Activated naive CD4-positive, alpha-beta T cell treated with anti-CD3 and anti-CD28 coated beads, Interleukin-2, amount 50 U/mL, for 24 hours (primary cell): ENCODE measurements at regions not wholly inside any gene's neighbourhood (a gene's known extent, or its start where the extent isn't known, plus 50 kb on each side); places are given as distances from the start of the nearest gene placed in this dataset.
A peak's percentile ranks its signal among the peaks of the same experiment; 100 is the strongest.
"Not testable (repeated sequence)": the region's sequence is repeated elsewhere in the genome, so short reads cannot be mapped to it uniquely, and the experiment has no call there.

Experiments
- H3K27ac Mint-ChIP-seq: one replicate; pipeline ENCODE4 v1.8.0; 2021; ENCODE audit warnings: mild to moderate bottlenecking, mixed read lengths
- H3K27me3 Mint-ChIP-seq: one replicate; pipeline ENCODE4 v1.8.0; 2021; ENCODE audit warnings: mixed read lengths
- H3K36me3 Mint-ChIP-seq: one replicate; pipeline ENCODE4 v1.8.0; 2021; ENCODE audit warnings: mixed read lengths
- H3K4me1 Mint-ChIP-seq: one replicate; pipeline ENCODE4 v1.8.0; 2021; ENCODE audit warnings: mixed read lengths
- H3K4me3 Mint-ChIP-seq: one replicate; pipeline ENCODE4 v1.8.0; 2021; ENCODE audit warnings: mild to moderate bottlenecking, mixed read lengths
- H3K9me3 Mint-ChIP-seq: one replicate; pipeline ENCODE4 v1.8.0; 2021; ENCODE audit warnings: mixed read lengths

GRCh38 chr3:66552846-66553245 lies 52.0 kb upstream of the LRIG1 start:
- Mint-ChIP-seq H3K36me3 (no peaks in the 10 kb centered on the region), H3K27me3 (no peaks in the 10 kb centered on the region), H3K27ac (no peak overlapping the region), H3K4me3 (no peak overlapping the region), H3K4me1 (no peaks in the 10 kb centered on the region), H3K9me3 (no peaks in the 10 kb centered on the region)

- Mint-ChIP-seq H3K36me3 (no peaks in the 10 kb centered on the region), H3K9me3 (no peaks in the 10 kb centered on the region), H3K4me3 (no peak overlapping the region), H3K27ac (peak overlapping the region; percentile 24), H3K27me3 (no peaks in the 10 kb centered on the region), H3K4me1 (no peaks in the 10 kb centered on the region)
Observed at GRCh38 chr3:66553441-66554113, 52.8 kb upstream of the LRIG1 start.

- Mint-ChIP-seq H3K9me3 (no peaks in the 10 kb centered on the region), H3K4me1 (no peaks in the 10 kb centered on the region), H3K4me3 (no peak overlapping the region), H3K36me3 (no peaks in the 10 kb centered on the region), H3K27ac (no peak overlapping the region), H3K27me3 (no peaks in the 10 kb centered on the region)
Observed at GRCh38 chr3:66554178-66554577, 53.4 kb upstream of the LRIG1 start.

GRCh38 chr3:66555214-66555844 lies 54.5 kb upstream of the LRIG1 start:
- H3K9me3 Mint-ChIP-seq: no peaks in the 10 kb centered on the region
- no peaks in the 10 kb centered on the region for H3K27me3 Mint-ChIP-seq
- H3K27ac Mint-ChIP-seq: no peak overlapping the region
- H3K4me3 Mint-ChIP-seq: no peak overlapping the region
- H3K36me3 Mint-ChIP-seq: peaks cover 1% of the 10 kb centered on the region
- H3K4me1 Mint-ChIP-seq: no peaks in the 10 kb centered on the region

GRCh38 chr3:66557170-66557569 lies 56.3 kb upstream of the LRIG1 start:
- H3K9me3 Mint-ChIP-seq: no peaks in the 10 kb centered on the region
- no peak overlapping the region for H3K4me3 Mint-ChIP-seq
- H3K27me3 Mint-ChIP-seq: no peaks in the 10 kb centered on the region
- no peak overlapping the region for H3K27ac Mint-ChIP-seq
- no peaks in the 10 kb centered on the region for H3K4me1 Mint-ChIP-seq
- H3K36me3 Mint-ChIP-seq: peaks cover 2% of the 10 kb centered on the region

- H3K36me3 Mint-ChIP-seq, H3K27me3 Mint-ChIP-seq, H3K4me1 Mint-ChIP-seq, H3K4me3 Mint-ChIP-seq, H3K9me3 Mint-ChIP-seq, H3K27ac Mint-ChIP-seq: not testable (repeated sequence)
Observed at GRCh38 chr3:66559924-66560323, 59.1 kb upstream of the LRIG1 start.

- Mint-ChIP-seq H3K4me1 (no peaks in the 10 kb centered on the region), H3K27me3 (no peaks in the 10 kb centered on the region), H3K9me3 (no peaks in the 10 kb centered on the region), H3K4me3 (no peak overlapping the region), H3K27ac (no peak overlapping the region), H3K36me3 (peaks cover 2% of the 10 kb centered on the region)
Observed at GRCh38 chr3:66561367-66561766, 60.5 kb upstream of the LRIG1 start.

- Mint-ChIP-seq H3K9me3 (no peaks in the 10 kb centered on the region), H3K4me3 (no peak overlapping the region), H3K36me3 (peaks cover 1% of the 10 kb centered on the region), H3K27me3 (no peaks in the 10 kb centered on the region), H3K4me1 (no peaks in the 10 kb centered on the region), H3K27ac (no peak overlapping the region)
Observed at GRCh38 chr3:66565301-66565700, 64.5 kb upstream of the LRIG1 start.

- no peaks in the 10 kb centered on the region for H3K36me3 Mint-ChIP-seq
- no peaks in the 10 kb centered on the region for H3K27me3 Mint-ChIP-seq
- H3K9me3 Mint-ChIP-seq: no peaks in the 10 kb centered on the region
- H3K27ac Mint-ChIP-seq: no peak overlapping the region
- H3K4me1 Mint-ChIP-seq: no peaks in the 10 kb centered on the region
- no peak overlapping the region for H3K4me3 Mint-ChIP-seq
Observed at GRCh38 chr3:66567077-66567476, 66.3 kb upstream of the LRIG1 start.

- Mint-ChIP-seq H3K4me3 (no peak overlapping the region), H3K9me3 (no peaks in the 10 kb centered on the region), H3K4me1 (peaks cover 5% of the 10 kb centered on the region), H3K27me3 (no peaks in the 10 kb centered on the region), H3K36me3 (no peaks in the 10 kb centered on the region), H3K27ac (no peak overlapping the region)
Observed at GRCh38 chr3:66572090-66572675, 71.4 kb upstream of the LRIG1 start.

GRCh38 chr3:66572938-66573710 lies 72.3 kb upstream of the LRIG1 start:
- peaks cover 5% of the 10 kb centered on the region for H3K4me1 Mint-ChIP-seq
- H3K9me3 Mint-ChIP-seq: no peaks in the 10 kb centered on the region
- H3K27me3 Mint-ChIP-seq: no peaks in the 10 kb centered on the region
- no peak overlapping the region for H3K27ac Mint-ChIP-seq
- H3K4me3 Mint-ChIP-seq: no peak overlapping the region
- no peaks in the 10 kb centered on the region for H3K36me3 Mint-ChIP-seq

GRCh38 chr3:66574091-66574490 lies 73.3 kb upstream of the LRIG1 start:
- Mint-ChIP-seq H3K27ac (no peak overlapping the region), H3K27me3 (no peaks in the 10 kb centered on the region), H3K36me3 (peaks cover under 1% of the 10 kb centered on the region), H3K4me3 (no peak overlapping the region), H3K9me3 (peaks cover 9% of the 10 kb centered on the region), H3K4me1 (peaks cover 5% of the 10 kb centered on the region)

GRCh38 chr3:66577426-66578203 lies 76.8 kb upstream of the LRIG1 start:
- H3K9me3 Mint-ChIP-seq: peaks cover 9% of the 10 kb centered on the region
- H3K4me3 Mint-ChIP-seq: no peak overlapping the region
- H3K4me1 Mint-ChIP-seq: peaks cover 9% of the 10 kb centered on the region
- H3K27ac Mint-ChIP-seq: no peak overlapping the region
- H3K27me3 Mint-ChIP-seq: no peaks in the 10 kb centered on the region
- H3K36me3 Mint-ChIP-seq: peaks cover 2% of the 10 kb centered on the region

- Mint-ChIP-seq H3K9me3 (peaks cover 9% of the 10 kb centered on the region), H3K4me3 (no peak overlapping the region), H3K4me1 (peaks cover 15% of the 10 kb centered on the region), H3K27ac (peak overlapping the region; percentile 1), H3K36me3 (peaks cover 2% of the 10 kb centered on the region), H3K27me3 (peaks cover 2% of the 10 kb centered on the region)
Observed at GRCh38 chr3:66581256-66581655, 80.4 kb upstream of the LRIG1 start.

- peaks cover 2% of the 10 kb centered on the region for H3K27me3 Mint-ChIP-seq
- peaks cover 15% of the 10 kb centered on the region for H3K4me1 Mint-ChIP-seq
- H3K9me3 Mint-ChIP-seq: peaks cover 9% of the 10 kb centered on the region
- no peak overlapping the region for H3K4me3 Mint-ChIP-seq
- H3K36me3 Mint-ChIP-seq: peaks cover 2% of the 10 kb centered on the region
- H3K27ac Mint-ChIP-seq: no peak overlapping the region
Observed at GRCh38 chr3:66582721-66583423, 82.0 kb upstream of the LRIG1 start.
